Fibroblast of villous mesenchyme (primary cell): ENCODE measurements at regions not wholly inside any gene's neighbourhood (a gene's known extent, or its start where the extent isn't known, plus 50 kb on each side); places are given as distances from the start of the nearest gene placed in this dataset.
A peak's percentile ranks its signal among the peaks of the same experiment; 100 is the strongest.

Source experiments
- DNase-seq: peaks from one replicate; pipeline ENCODE4 v3.0.0-alpha.2; 2010; ENCODE audit warnings: low read depth
- H3K4me3 ChIP-seq: 2 replicates; pipeline ENCODE4 v1.5.1; 2011; ENCODE audit warnings: low read depth, mild to moderate bottlenecking, low read length
- TF ChIP-seq, protein P1 (sequence below): IDR thresholded peaks from 2 replicates; pipeline ENCODE4 v1.5.1; 2012; ENCODE audit warnings: low read depth, mild to moderate bottlenecking, low read length; ENCODE audit not compliant: insufficient read depth

DNA sequence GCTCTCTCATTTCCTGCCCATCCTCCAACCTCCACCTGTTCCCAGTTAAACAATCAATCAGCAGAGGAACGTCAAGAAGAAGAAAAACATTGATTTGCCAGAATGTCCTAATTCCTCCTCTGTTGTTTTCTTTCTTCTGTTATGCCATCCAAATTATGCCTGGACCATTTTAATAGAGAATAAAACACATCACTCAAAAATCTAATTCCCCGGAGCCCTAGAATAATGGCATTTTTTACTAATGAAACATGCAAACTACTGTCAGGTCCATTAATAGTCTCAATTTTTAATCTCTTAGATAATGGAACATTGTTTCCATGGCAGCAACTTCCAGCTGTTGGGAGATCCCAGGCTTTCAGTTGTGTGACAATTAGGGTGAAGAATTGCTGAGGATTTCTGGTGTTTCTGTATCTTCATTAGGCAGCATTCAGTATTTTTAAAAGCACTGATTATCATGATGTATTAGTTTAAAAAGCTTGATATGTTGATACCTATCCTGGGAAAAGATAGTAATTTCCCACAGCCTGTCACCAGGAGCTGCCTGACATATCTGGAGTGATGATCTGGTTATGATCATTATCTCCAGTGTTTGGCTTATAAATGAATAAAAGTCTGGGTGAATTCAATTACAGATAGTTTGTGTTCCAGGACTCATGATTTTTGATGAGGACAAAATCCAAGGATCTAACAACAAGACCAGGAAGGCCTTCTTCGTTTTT is 209.8 kb downstream of the TPBG start:
- TF ChIP-seq, protein P1, sequence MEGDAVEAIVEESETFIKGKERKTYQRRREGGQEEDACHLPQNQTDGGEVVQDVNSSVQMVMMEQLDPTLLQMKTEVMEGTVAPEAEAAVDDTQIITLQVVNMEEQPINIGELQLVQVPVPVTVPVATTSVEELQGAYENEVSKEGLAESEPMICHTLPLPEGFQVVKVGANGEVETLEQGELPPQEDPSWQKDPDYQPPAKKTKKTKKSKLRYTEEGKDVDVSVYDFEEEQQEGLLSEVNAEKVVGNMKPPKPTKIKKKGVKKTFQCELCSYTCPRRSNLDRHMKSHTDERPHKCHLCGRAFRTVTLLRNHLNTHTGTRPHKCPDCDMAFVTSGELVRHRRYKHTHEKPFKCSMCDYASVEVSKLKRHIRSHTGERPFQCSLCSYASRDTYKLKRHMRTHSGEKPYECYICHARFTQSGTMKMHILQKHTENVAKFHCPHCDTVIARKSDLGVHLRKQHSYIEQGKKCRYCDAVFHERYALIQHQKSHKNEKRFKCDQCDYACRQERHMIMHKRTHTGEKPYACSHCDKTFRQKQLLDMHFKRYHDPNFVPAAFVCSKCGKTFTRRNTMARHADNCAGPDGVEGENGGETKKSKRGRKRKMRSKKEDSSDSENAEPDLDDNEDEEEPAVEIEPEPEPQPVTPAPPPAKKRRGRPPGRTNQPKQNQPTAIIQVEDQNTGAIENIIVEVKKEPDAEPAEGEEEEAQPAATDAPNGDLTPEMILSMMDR, result no peak
- DNase-seq, result no peak
- no peak overlapping the region for H3K4me3 ChIP-seq

DNA sequence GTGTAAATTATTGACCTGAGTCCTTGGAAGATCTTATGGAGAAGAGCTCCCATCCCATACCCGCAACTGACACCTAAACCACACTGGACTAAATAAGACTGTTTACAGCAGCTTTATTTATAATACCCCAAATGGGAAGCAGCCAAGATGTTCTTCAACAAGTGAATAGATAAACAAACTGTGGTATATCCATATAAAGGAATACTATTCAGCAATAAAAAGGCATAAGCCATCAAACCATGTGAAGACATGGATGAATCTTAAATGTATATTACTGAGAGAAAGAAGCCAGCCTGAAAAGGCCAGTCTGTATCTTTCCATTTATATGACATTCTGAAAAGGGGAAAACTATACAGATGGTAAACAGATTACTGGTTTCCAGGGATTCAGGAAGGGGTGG is 212.7 kb downstream of the TPBG start:
- TF ChIP-seq, protein P1, result no peak
- no peak for DNase-seq
- no peak overlapping the region for H3K4me3 ChIP-seq

DNA sequence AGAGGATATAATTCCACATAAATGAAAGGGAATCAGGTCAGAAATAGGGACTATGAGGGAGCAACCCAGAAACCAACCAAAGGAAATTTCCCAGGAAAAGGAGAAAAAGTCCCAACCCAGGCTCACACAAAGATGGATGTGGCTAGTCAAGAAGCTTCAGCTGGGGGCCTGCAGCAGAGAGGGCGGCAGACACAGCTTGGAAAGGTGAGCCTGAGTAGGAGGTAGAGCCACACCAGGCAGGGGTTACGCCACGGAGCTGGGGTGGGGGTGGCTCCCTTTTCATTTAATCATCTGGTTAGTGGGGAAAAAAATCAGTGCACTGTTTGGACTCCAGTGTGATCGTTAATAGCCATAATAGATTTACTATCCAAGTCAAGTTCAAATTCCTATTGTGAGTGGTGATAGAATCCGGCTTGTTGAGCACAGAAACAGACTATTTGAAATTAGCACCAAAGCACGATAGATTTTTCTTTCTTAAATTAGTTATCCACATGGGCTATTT is 220.6 kb downstream of the TPBG start:
- TF ChIP-seq, protein P1, result no peak
- H3K4me3 ChIP-seq, result no peak overlapping the region
- no peak for DNase-seq

DNA sequence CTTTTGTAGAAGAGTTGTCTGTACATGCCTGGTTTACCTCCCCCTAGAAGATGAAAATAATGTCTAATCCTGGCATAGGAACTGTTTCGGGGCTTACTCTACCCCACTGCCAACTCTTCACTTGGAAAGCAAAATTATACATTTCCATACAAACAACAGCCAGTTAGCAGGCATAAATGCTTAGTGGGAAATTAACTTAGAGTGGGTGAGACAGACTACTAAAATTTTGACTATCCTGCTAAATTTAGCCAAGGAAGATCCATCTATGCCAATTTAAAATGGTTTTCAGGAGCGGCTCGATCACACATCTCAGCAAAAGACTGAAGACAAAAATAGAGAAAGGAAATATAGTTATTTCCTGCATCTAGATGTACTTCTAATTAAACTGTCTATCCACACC is 221.2 kb downstream of the TPBG start:
- TF ChIP-seq, protein P1, result no peak
- DNase-seq, result no peak
- no peak overlapping the region for H3K4me3 ChIP-seq

DNA sequence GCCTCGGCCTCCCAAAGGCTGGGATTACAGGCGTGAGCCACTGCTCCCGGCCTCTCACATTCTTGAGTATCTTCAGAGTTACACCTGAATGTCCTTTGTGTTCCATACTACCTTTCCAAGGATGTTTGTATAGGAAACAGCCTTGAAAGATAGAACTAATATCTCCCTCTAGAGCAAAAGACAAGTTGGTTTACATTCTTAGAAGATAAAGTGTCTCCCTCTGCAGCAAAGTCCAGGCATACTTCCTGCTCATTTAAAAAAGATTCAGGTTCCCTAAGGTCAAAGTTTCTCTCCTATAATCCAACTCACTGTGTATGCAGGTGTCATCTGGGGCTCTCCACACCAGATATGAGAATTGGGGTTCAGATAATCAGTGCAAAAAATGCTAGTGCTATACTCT is 224.4 kb downstream of the TPBG start:
- DNase-seq, result peak; percentile 8
- TF ChIP-seq, protein P1, result peak; percentile 11

DNA sequence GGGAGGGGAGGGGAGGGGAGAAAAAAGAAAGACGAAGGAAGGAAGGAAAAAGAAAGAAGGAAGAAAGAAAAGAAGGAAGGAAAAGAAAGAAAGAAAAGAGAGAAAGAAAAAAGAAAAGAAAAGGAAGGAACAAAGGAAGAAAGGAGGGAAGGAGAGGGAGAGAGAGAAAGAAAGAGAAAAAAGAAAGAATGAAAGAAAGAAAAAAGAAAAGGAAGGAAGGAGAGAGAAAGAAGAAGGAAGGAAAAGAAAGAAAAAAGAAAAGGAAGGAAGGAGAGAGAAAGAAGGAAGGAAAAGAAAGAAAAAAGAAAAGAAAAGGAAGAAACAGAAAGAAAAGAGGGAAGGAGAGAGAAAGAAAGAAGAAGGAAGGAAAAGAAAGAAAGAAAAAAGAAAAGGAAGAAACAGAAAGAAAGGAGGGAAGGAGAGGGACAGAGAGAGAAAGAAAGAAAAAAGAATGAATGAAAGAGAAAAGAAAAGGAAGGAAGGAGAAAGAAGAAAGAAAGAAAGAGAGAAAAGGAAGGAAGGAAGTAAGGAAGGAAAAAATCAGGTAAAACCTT is 225.3 kb downstream of the TPBG start:
- DNase-seq, result no peak
- TF ChIP-seq, protein P1, result no peak
- H3K4me3 ChIP-seq, result no peak overlapping the region

More for the DNA sequence above, 224.4 kb downstream of the TPBG start:
- no peak overlapping the region for H3K4me3 ChIP-seq
